ENCODE measurements at regions not wholly inside any gene's neighbourhood (a gene's known extent, or its start where the extent isn't known, plus 50 kb on each side); places are given as distances from the start of the nearest gene placed in this dataset.

DNA sequence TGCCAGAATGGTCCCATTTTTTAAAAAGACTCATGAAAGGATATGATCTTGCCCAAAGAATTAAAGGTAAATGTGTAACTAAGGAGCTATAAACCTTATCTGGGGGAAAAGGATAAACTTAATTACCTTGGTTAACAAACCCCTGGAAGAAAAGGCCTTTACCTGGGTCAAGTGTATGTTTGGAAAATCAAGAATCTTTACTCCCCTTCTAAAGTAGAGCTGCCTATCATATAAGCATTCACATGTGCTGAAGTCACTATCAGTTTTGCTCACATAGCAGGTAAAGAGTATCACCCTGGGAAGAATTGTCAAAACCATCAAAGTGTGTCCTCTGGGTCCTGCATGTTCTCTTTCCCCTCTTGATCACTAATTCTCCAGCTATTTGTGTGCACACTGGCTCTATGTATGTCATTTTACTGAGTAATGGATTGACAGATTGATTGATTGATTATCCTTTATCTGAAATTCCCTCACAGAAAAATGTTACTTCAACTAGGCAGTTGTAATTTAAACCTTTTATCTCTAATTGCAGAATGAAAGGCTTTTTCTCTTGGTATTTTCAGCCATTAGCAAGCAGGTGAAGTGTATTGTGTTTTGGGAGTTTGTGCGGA is 199.4 kb downstream of the NOL4 start:
- no peak for DNase-seq (ENCODE audit: extremely low spot score)
- ChIA-PET POLR2A (no interaction called here), CTCF (interaction anchor here (1.1 to 2.0 kb wide), 3 partner anchors 13 to 16 kb away, joined by 3 to 6 read pairs (median 4); no protein-coding TSS in a partner anchor)
- TF ChIP-seq, protein P1, sequence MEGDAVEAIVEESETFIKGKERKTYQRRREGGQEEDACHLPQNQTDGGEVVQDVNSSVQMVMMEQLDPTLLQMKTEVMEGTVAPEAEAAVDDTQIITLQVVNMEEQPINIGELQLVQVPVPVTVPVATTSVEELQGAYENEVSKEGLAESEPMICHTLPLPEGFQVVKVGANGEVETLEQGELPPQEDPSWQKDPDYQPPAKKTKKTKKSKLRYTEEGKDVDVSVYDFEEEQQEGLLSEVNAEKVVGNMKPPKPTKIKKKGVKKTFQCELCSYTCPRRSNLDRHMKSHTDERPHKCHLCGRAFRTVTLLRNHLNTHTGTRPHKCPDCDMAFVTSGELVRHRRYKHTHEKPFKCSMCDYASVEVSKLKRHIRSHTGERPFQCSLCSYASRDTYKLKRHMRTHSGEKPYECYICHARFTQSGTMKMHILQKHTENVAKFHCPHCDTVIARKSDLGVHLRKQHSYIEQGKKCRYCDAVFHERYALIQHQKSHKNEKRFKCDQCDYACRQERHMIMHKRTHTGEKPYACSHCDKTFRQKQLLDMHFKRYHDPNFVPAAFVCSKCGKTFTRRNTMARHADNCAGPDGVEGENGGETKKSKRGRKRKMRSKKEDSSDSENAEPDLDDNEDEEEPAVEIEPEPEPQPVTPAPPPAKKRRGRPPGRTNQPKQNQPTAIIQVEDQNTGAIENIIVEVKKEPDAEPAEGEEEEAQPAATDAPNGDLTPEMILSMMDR (IDR thresholded peaks at IDR 0.05; ENCODE audit: control extremely low read depth, extremely low read depth, low read depth, missing control alignments): no peak

DNA sequence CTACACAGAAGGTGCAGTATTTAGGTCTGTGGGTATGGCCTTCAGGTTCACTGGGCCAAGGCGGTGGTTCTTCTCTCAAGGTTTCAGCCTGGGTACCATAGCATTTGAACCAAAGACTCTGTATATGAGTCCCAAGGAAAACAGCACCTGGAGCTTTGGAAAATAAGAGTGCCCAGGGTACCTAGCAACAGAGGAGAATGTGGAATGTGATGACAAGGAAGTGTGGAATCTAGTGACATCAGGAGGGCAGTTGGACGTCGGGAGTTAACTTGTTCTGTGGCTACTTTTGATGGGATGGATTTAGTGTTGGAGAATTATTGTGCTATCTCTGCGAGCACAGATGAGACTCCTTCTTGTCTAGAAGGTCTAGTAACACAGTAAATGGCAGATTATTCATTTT is 201.2 kb downstream of the NOL4 start:
- no peak for DNase-seq (ENCODE audit: extremely low spot score)
- CTCF ChIA-PET: no interaction called here

DNA sequence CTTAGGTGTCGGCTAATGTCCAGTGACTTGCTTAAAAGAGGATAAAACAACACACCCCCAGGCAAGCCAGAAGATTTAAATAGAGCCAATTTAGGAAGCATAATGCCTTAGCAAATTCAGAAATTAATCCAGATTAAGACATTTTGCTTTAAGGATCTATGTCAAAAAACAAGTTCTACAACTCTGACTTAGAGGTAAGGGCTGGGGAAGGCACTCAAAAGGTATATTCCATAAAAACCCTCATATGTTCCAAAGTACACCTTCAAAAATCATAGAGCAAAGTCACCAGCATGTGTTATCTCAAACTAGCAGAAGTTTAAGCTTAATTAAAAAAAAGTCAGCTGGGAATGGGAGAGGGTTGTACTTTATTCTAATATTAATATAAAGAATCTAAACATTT is 206.4 kb downstream of the NOL4 start:
- ChIA-PET CTCF (interaction anchor here (1.5 kb wide), 1 partner anchor 11 kb away, joined by 4 read pairs; no protein-coding TSS in a partner anchor), POLR2A (no interaction called here)
- TF ChIP-seq, protein P1 (IDR thresholded peaks at IDR 0.05; ENCODE audit: control extremely low read depth, extremely low read depth, low read depth, missing control alignments): no peak
- no peak for DNase-seq (ENCODE audit: extremely low spot score)

More for the DNA sequence above, 201.2 kb downstream of the NOL4 start:
- POLR2A ChIA-PET: no interaction called here
- TF ChIP-seq, protein P1 (IDR thresholded peaks at IDR 0.05; ENCODE audit: control extremely low read depth, extremely low read depth, low read depth, missing control alignments): no peak

DNA sequence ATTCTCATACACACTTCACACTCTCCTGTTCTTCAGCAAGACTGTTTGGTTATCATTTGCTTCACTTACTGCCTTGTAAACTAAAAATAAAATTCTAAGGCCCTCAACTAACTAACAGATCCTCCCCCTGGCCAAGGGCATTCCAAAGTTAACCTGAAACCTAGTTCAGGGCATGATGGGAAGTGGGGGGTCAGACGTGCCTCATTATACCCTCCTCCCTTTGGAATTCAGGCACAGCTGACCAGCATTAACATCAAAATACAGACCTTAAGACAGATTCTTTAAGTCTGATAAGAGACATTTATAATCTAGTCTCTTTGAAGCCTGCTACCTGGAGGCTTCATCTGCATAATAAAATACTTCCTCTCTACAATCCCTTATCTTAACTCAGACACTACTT is 221.0 kb downstream of the NOL4 start:
- CTCF ChIA-PET: no interaction called here
- POLR2A ChIA-PET: no interaction called here
- TF ChIP-seq, protein P1 (IDR thresholded peaks at IDR 0.05; ENCODE audit: control extremely low read depth, extremely low read depth, low read depth, missing control alignments): no peak
- no peak for DNase-seq (ENCODE audit: extremely low spot score)

DNA sequence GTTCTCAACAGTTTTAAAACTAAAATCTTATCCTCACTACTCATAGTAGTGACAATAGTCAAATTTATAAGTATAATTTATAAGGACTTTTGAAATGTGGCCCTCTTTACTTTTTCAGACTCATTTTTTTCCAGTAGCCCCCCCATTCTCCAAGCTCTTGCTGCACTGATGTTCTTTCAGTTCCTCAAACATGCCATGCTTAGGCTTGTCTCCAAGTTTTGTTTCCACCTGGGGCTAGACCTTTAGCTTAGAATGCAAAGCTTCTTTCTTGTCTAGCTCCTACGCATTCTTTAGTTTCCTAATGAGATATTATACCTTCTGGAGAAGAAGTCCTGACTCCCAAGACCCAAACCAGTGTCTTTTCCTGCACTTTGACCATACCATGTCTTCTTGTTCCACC is 222.6 kb downstream of the NOL4 start:
- ChIA-PET POLR2A (no interaction called here), CTCF (interaction anchor here (1.5 kb wide), 1 partner anchor 15 kb away, joined by 3 read pairs; no protein-coding TSS in a partner anchor)
- no peak for DNase-seq (ENCODE audit: extremely low spot score)
- TF ChIP-seq, protein P1 (IDR thresholded peaks at IDR 0.05; ENCODE audit: control extremely low read depth, extremely low read depth, low read depth, missing control alignments): no peak

DNA sequence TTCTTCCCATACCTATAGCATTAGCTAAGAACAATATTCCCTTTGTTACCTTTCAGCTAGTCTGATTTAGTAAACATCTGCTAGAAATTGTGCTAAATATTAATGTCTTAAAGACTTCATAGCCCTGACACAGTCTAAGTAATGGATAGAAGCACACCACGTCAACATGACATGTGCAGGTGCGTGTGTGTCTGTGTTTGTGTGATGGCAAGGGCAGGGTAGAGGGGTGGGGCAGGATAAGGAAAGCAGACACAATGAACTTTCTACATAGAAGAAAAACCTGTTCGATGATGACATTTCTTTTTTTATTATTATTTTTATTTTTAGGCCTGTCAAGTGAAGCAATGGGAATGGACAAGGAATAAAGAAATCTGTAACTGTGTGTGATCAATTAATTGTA is 223.3 kb downstream of the NOL4 start:
- POLR2A ChIA-PET: no interaction called here
- no peak for DNase-seq (ENCODE audit: extremely low spot score)
- TF ChIP-seq, protein P1 (IDR thresholded peaks at IDR 0.05; ENCODE audit: control extremely low read depth, extremely low read depth, low read depth, missing control alignments): no peak
- CTCF ChIA-PET: no interaction called here

Measured in GM10248 (cell line).